Ovary (tissue), 3 donors: ENCODE measurements at regions not wholly inside any gene's neighbourhood (a gene's known extent, or its start where the extent isn't known, plus 50 kb on each side); places are given as distances from the start of the nearest gene placed in this dataset.

Source experiments
- EP300 ChIP-seq: sonication (generic); formaldehyde crosslinking; IDR thresholded peaks from one replicate; pipeline ENCODE4 v1.6.1; 2017; ENCODE audit warnings: antibody characterized with exemption
- POLR2A ChIP-seq: fragments of 450-650 bp; IDR thresholded peaks from one replicate; pipeline ENCODE4 v1.6.1; 2017; ENCODE audit warnings: antibody characterized with exemption, mild to moderate bottlenecking, moderate library complexity
- TF ChIP-seq, protein P1 (sequence below), 3 donors: fragments of 450-650 bp in 2 of 3; fragments of 200-600 bp in 1 of 3; IDR thresholded peaks; one replicate each; pipeline versions ENCODE4 v1.5.1 to v1.8.0; 2016 to 2022; ENCODE audit warnings: antibody characterized with exemption in 3 of 3, mild to moderate bottlenecking in 1 of 3
- donor health status: DM: no; HTN: no; CAD: no.

DNA sequence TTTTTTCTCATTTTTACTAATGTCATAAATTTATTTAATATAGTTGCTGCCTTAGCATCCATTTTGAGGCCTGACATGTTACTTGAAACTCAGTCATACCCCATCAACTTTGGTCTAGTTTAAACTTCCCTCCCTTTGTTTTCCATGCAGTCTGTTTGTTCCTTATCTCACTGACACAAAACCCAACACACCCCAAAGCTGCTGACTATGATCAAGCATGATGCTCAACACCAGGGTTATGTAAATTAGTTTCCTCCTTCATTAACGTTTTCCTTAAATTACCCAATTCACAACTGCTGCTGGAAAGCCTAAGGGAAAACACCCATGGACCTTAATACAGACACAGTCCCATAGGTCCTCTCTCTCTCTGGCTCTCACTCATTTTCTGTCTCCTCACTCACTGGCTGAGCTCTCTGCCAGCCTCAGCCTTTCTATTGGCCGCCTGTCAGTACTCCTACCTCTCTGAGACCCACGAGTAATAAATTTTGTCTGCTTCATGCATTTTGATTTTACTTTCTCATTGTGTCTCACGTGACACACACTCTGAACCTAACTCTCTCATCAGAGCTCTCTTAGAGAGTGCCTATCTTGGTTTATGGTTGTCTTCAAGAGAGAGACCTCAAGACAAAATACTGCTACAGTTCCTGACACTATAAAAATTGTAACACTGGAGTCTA, 904.5 kb downstream of the C6orf118 start:
- TF ChIP-seq, protein P1, sequence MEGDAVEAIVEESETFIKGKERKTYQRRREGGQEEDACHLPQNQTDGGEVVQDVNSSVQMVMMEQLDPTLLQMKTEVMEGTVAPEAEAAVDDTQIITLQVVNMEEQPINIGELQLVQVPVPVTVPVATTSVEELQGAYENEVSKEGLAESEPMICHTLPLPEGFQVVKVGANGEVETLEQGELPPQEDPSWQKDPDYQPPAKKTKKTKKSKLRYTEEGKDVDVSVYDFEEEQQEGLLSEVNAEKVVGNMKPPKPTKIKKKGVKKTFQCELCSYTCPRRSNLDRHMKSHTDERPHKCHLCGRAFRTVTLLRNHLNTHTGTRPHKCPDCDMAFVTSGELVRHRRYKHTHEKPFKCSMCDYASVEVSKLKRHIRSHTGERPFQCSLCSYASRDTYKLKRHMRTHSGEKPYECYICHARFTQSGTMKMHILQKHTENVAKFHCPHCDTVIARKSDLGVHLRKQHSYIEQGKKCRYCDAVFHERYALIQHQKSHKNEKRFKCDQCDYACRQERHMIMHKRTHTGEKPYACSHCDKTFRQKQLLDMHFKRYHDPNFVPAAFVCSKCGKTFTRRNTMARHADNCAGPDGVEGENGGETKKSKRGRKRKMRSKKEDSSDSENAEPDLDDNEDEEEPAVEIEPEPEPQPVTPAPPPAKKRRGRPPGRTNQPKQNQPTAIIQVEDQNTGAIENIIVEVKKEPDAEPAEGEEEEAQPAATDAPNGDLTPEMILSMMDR (IDR thresholded peaks at IDR 0.05), result no peak
- no peak for TF ChIP-seq POLR2A
- no peak for TF ChIP-seq EP300
